NCI-H526 (cell line): ENCODE measurements at regions not wholly inside any gene's neighbourhood (a gene's known extent, or its start where the extent isn't known, plus 50 kb on each side); places are given as distances from the start of the nearest gene placed in this dataset.

Source experiments
- DNase-seq, 2 experiments: peaks; one replicate each; lab custom pipeline; 2025; lab: John Stamatoyannopoulos, UW

DNA sequence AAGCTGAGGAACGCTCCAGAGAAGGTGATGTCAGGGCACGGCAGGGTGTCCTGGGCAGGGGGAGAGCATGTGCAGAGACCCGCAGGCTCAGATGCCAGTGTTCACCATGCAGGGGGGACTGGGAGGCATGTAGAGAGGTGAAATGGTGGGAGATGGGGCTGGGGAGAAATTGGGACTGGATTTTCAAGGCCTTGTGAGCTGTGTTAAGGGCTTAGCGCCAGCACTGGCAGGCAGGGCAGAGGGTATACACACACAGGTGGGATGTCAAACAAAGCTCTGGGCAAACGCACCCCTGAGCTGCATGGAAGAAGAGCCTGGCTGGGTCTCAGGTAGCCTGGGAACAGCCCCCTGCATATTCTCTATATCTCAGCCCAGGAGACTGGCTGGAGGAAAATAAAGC lies 282.7 kb downstream of the SHQ1 start:
- DNase-seq = no peak

DNA sequence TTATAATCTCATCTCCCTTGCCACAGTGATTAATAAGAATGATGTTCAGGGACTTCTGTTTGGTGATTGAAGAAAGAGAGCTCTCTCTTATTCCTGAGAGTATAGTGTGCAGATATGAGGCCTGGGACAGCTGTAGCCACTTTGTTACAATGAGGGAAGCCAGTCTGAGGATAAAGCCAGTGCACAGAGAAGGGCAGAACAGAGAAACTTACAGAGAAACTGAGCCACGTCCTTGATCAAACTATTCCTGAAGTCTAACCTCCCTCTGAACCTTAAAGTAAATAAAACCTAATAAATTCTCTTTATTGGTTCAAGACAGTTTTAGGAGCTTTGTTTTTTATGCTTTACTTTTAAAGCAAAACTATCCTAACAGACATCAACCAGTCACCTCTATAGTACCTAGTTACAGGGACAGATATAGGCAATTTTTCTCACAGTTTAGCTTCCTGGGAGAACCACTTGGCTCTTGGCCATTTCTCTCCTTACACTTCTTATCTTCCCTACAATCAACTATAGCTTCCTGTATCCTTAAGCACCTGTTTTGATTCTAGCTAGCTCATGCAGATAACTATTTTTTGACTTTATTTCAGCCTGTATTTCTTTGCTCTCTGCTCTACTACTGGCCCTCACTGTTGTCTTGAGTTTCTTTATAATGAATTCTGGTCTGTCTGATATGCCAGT lies 284.4 kb downstream of the SHQ1 start:
- DNase-seq = no peak

DNA sequence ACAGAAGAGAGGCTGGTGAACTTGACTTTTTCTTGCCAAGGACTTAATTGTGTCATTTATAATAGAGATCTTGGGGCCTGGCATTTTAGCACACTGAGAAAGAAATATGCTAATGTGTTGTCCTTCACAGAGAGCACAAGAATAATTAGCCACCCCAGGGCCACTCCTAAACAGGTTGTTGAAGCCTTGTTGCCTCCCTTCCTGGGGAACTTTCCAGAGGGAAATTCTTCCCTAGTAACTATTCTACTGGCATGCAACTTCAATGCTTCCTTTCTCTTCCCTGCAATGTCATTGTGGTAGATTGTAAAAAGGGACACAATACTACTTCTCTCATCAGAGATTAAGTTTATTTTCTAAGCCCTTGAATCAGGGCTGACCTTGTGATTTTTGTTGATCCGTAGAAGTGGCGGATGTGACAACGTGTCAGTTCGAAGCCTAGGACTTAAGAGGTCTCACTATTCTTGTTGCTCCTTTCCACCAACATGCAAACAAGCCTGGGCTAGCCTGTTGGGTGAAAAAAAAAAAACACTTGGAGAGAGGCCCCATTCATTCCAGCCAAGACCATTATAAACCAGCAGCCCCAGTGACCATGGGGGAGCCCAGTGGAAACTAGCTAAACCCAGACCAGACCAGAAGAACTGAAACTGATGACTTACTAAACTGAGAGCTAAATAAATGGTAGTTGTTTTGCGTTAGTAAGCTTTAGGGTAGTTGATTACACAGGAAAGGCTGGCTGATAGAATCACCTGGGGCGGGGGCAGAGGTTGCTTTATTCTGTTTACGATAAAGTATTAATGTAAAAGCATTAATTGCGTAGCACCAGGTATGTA lies 287.2 kb downstream of the SHQ1 start:
- no peak for DNase-seq

DNA sequence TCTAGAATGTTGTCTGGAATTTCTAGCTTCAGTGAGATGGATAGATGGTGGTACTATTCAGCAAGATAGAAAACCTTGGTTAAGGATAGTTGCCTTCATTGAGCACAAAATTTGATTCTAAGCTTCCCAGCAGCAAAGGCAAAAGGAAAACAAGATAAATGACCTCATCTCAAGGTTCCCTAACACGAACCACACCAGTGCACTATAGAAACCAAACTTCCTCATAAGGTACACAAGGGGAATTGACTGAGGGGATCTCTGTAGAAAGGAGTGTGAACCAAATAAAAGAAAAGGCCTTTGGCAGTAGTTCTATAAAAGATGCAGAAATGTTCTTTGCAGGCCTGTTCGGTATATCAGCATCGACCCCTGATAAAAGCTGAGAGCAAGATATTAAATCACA lies 288.9 kb downstream of the SHQ1 start:
- no peak for DNase-seq

DNA sequence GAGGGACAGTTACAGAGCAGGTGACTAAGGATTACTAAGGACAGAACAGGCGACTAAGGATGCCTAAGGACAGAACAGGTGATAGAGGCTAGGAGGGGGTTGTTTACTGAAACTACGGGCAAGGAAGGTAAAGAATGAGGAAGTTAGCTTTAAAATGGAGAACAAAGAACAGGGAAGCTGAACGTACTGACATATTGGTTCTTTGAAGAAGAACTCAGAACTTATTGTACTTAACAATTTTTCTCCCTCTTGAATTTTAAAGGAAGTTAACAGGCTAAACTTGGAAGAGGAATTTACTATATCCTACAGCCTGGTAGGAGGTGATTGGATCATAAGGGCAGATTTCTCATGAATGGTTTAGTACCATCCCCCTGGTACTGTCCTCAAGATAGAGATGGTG lies 290.2 kb downstream of the SHQ1 start:
- no peak for DNase-seq

DNA sequence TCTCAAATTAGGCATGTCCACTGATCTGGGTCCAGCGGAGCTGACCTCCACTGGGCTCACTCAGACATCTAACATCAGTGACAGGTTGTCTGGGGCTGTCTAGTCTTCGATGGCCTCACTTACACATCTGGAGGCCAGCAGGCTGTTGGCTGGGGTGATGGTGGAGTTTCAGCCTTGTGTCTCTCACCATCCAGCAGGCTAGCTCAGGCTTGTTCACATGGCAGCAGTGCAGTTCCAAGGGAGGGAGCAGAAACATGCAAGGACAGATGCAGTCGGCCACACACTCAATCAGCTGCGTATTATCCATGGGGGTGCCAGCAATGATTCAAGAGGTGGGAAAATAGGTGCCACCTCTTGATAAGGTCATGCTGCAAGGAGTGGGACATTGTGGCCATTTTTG lies 292.5 kb downstream of the SHQ1 start:
- no peak for DNase-seq

DNA sequence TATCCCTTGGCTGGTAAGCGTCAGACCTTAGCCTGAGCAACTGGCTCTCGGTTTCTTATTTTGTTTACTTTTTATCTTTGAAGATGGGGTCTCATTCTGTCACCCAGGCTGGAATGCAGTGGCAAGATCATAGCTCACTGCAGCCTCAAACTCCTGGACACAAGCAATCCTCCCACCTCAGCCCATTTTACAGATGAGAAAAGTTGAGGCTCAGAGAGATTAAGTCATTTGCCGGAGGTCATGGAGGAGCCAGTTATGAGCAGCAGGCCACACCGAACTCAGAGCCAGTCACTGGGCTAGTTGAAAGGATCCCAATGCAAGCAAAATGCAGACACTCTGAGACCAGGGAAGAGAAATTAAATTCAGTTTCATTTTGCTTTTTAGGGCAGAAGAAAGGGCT lies 293.6 kb downstream of the SHQ1 start:
- no peak for DNase-seq

DNA sequence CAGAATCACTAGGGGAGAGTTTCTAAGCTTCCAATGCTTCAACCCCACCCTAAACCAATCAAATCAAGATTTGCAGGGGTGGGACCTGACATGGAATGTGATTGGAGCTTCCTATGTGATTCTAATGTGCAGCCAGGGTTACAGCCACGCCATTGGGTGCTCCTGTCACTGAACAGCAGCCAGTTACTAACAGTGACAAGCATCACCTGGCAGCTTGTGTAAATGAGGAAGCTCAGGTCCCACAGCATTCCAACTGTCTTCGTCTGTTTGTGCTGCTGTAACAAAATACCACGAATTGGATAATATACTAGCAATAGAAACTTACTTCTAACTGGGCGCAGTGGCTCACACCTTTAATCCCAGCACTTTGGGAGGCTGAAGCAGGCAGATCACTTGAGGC lies 294.9 kb downstream of the SHQ1 start:
- no peak for DNase-seq

DNA sequence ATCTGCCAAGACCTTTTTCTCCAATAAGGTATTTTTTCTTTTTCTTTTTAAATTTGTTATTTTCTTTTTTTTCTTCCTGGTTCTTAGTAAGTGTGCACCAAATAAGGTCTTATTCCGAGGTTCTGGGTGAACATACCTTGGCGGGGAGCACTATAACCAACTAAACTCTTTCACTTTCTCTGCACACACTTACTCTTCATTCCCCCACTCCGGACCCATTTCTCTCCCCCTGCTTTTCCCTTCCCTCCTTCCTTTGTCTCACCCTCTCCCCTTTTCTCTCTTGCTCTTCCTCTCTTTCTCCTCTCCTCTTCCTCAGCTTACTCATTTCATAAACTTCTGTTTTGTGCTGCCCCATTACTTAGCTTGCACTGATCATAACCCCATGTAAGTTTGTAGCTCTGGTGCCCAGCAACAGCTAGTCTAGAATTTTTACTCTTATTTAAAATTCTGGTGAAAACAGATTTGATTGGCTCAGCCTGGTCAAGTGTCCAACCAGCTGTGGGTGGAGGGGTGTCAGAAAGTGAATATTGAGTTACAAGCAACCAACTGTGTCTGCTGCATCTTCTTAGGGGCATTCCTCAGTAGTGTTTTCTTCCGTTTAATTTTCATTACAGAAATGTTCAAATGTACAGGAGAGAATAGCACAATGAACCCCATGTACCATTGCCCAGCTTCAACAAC lies 297.5 kb downstream of the SHQ1 start:
- no peak for DNase-seq

DNA sequence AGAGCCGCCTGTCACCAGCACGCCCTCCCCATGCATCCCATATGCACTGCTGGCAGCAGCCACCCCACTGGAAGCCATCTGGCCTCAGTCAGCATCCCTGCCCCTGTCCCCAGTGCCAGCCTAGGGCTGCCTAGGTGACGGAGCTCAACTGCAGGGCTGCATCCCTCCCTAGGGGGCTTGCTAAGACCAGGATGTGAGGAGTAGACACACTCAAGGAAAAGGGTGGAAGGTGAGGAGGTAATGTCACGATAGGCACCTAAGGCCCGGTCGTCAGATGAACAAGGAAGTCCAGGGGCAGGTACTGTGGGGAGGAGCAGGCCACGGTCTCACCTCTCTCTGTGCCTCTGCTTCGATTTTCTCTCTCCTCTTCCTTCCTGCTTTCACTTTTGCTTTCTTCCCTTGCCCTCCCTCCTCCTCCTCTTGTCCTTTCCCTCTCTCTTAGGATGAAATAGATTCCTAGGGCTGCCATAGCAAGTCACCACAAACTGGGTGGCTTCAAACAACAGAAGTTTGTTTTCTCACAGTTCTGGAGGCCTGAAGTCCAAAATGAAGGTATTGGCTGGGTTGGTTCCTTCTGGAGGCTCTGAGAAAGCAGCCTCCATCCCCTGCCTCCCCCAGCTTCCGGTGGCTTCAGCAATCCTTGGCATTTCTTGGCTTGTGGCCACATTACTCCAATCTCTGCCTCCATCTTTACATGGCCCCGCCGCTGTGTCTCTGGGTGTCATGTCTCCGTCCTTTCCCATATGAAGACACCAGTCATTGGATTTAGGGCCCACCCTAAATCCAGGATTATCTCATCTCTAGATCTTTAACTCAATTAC lies 298.3 kb downstream of the SHQ1 start:
- no peak for DNase-seq

DNA sequence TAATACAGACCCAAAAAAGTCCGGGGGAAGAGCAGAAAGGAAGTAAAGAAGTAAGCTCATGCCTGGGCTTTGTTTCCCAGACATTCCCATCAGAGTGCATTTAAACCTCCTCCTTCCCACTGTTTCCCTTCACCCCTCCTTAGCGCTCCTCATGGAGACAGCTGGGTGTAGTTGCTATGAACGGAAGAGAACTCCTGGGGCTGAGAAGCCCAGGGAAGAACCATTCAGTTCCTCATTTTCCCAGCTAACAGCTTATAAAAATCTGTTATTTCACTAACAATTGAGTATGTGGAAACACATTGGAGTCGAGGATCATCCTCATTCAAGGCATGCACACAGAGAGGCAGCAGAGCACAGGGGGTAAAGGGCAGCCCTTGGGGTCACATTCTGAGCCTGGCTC lies 299.3 kb downstream of the SHQ1 start:
- DNase-seq = no peak

DNA sequence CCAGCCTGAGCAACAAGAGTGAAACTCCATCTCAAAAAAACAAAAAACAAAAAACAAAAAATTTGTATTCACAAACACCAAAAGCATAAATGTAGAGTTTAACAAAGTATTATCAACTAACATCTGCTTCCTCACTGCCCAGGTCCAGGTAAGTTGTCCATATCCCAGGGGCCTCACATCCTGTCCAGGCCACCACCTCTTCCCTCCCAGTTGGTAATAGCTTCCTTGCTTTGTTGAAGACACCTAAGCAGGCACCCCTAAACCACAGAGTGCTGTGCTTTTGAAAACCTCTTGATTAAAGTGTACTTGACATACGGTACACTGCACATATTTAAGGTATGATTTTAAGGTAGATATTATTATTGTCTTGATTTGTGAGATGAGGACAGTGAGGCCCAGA lies 299.8 kb downstream of the SHQ1 start:
- no peak for DNase-seq

DNA sequence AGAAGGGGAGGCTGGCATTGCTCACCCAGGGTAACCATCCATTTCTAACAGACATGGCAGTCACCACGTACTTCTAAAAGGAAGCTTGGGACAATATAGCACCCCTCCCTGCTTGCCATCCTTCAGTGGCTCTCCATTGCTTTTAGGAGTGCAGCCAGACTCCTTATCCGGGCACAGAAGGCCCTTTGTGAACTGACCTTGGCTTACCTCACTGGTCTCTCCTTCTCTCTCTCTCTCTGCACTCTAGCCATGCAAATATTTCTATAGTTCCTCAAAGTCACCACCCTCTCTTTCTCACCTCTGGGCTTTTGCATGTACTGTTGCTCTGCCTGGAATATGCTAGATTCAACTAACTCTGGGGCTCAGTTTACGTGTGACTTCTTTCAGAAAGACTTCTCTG lies 301.1 kb downstream of the SHQ1 start:
- DNase-seq = no peak

DNA sequence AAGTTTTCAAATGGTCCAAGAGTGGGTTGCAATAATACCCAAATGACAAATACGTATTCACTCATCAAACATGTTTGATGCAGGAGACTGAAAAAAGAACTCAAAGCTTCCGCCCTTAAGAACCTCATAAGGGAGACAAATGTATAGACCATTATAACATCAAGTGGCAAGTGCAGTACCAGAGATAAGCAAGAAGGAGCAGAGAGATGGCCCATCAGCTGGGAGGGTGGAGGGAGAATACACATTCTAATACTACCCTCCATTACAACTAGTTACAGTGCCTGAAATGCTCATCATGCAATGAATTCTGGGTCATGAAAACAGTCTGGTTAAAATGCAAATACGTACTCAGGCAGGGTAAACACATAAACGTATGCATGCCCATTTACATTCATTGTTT lies 304.0 kb downstream of the SHQ1 start:
- peak in 1 of 2 experiments; percentile 8 for DNase-seq

DNA sequence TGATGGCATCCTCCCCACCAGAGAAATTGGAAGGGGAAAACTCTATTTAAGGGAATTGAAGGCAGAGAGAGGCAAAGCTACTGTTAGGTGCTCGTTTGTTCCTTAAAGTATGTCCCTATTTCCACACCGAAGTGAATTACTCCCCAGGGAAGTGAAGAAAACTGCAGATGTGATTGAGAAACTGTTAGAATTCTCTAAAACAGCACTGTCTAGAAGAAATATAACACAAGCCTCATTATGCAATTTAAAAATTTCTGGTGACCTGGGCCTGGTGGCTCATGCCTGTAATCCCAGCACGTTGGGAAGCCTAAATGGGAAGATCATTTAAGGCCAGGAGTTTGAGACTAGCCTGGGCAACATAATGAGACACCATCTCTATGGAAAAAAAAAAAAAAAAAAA lies 305.0 kb downstream of the SHQ1 start:
- DNase-seq = no peak

DNA sequence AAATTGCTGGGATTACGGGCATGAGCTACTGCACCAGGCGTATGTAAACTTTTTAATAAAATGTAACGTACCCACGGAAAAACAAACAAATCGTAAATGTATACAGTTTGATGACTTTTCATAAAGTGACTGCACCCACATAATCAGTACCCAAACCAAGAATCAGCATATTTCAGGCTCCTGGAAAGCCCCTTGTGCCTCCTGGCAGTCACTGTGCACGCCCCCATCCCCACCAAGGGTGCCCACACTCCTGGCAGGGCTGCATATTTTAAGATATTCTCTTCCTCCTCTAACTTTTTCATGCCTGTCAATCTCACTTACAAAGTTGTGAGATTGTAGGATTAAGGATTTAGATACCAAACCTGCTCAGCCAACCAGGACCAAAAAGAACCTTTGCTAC lies 305.5 kb downstream of the SHQ1 start:
- no peak for DNase-seq

DNA sequence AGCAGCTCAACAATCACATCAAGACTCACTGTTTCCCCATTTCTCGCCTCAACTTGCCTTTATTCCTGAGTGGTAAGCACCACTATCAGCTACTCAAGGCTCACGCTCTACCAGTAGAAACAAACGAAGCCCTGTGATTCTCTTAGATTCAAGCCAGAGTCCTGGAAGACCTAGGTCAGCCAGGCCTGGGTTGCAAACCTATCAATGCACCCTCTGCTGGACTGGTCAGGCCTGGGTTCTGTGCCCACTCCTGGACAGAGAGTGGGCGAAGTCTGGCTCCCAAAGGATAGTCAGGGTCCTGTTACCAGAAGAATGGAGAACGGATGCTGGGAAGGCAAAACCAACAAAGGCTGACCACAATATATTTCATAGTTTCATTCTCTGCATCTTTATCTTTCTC lies 308.4 kb downstream of the SHQ1 start:
- DNase-seq = no peak

DNA sequence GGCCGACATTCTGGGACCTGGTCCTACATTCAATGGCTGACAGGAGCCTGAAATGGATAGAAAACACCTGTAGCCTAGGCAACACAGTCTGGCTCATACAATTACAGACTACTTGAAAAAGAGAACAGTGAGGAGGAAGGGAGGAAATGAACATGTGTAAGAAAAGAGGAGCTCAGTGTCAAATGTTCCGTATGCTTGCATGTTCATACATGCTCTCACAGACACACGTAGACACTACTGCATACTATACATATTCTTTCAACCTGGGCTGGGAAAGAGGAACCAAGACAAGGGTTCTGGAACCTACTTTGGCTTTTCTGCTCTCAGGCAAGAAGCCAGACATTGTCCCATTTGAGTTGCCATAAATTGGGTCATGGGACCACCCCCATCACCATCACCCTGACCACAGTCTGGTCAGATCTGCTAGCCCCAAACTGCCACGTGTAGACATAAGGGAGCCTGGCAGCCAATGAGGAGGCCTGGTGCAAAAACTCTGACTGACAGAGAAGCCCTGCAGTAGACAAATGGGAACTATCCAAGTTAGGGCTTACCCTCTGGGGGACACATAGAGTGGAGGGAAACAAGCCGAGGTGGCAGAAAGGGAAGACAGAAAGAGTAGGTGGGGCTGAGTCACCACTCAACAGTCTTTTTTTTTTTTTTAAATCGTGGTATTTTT lies 310.0 kb downstream of the SHQ1 start:
- DNase-seq = no peak

DNA sequence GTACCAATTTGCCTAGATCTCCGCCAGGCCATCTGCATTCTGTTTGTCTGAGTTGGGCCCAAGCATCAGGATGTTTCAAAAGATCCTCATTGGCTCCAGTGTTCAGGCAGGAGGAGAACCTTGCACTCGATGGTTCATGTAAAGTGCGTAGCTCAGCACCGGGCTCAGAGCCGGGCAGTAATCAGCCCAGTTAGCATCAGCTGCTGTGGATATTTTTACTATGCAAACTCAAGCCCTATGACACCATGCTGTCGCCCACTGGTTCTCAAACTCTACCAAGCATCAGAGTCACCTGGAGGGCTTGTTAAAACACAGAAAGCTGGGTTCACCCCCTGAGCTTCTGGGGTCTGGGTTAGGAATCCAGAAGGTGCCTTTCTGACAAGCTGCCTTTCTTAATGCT lies 310.8 kb downstream of the SHQ1 start:
- DNase-seq = no peak

DNA sequence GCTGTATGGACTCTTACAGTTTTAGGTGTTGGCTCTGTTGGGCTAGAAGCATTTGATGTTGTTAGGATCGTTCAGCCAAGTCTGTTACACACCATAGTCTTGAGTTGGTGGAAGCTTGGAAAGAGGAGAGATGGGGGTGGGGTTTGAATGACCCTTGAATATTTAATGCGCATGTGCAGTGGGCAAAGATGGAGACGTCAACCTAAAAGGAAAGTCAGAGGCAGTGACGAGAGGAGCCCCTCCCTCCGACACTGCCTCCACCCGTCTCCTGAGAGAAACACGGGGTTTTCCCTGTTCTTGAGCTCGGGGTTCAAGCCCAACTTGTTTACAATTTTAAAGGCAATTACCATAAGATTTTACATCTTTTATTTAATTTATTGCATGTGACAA lies 311.4 kb downstream of the SHQ1 start:
- DNase-seq = no peak

DNA sequence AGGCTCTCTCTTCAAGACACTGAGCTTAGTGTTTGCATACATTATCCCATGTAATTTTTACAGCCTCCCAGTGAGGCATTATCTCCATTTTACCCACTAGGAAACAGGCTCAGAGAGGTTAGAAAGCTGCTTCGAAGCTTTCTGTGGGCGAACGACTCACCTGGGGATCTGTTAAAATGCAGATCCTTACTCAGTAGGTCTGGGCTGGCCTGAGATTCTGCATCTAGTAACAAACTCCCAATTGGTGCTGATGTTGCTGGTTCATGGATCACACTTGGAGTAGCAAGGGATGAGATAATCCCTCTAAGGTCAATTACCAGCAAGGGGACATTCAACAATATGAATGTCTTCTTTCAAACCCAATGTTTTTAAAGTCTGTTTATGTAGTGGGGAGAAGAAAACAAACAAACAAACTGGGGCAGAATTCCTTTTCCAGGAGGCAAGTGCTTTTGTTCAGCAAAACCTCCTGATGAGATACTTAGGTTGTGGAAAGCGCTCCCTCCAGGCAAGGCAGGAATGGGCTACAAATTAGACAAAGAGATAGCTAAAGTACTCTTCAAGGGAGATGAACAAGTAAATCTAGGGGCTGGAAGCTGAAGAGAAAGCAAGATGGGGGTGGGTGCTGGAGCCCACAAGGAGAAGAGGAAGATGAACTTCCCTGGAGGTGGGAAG lies 311.9 kb downstream of the SHQ1 start:
- DNase-seq = no peak
